AG09309 (cell line): ENCODE measurements at regions not wholly inside any gene's neighbourhood (a gene's known extent, or its start where the extent isn't known, plus 50 kb on each side); places are given as distances from the start of the nearest gene placed in this dataset.
A peak's percentile ranks its signal among the peaks of the same experiment; 100 is the strongest.

Experiments used
- DNase-seq: peaks from one replicate; pipeline ENCODE4 v3.0.0-alpha.2; 2010; ENCODE audit warnings: low read depth
- H3K4me3 ChIP-seq: 2 replicates; pipeline ENCODE4 v1.5.1; 2011; ENCODE audit warnings: mild to moderate bottlenecking, low read depth, low read length, moderate library complexity; ENCODE audit not compliant: control insufficient read depth
- CTCF ChIP-seq: IDR thresholded peaks from 2 replicates; pipeline ENCODE4 v1.5.1; 2011; ENCODE audit warnings: mild to moderate bottlenecking, low read depth, low read length, inconsistent platforms; ENCODE audit not compliant: insufficient read depth, control insufficient read depth; ENCODE audit errors: missing control alignments

- no peak overlapping the region for H3K4me3 ChIP-seq
- no peak for TF ChIP-seq CTCF
- no peak for DNase-seq
Observed at GRCh38 chr4:137674066-137674465, 141.8 kb upstream of the PCDH18 start.

GRCh38 chr4:137668885-137669545 is 136.7 kb upstream of the PCDH18 start:
- H3K4me3 ChIP-seq: no peak overlapping the region
- TF ChIP-seq CTCF: no peak
- no peak for DNase-seq

GRCh38 chr4:137664416-137664815 is 132.1 kb upstream of the PCDH18 start:
- DNase-seq: no peak
- TF ChIP-seq CTCF: no peak
- no peak overlapping the region for H3K4me3 ChIP-seq

GRCh38 chr4:137664046-137664387 is 131.7 kb upstream of the PCDH18 start:
- TF ChIP-seq CTCF: no peak
- H3K4me3 ChIP-seq: no peak overlapping the region
- peak; percentile 89 for DNase-seq

- no peak for TF ChIP-seq CTCF
- DNase-seq: no peak
Observed at GRCh38 chr4:137663251-137664045, 131.2 kb upstream of the PCDH18 start.

GRCh38 chr4:137661693-137662092 is 129.4 kb upstream of the PCDH18 start:
- DNase-seq: no peak
- TF ChIP-seq CTCF: no peak
- H3K4me3 ChIP-seq: no peak overlapping the region

More at GRCh38 chr4:137663251-137664045, 131.2 kb upstream of the PCDH18 start:
- H3K4me3 ChIP-seq: no peak overlapping the region
